Eye (tissue), 1 donor: ENCODE measurements at regions not wholly inside any gene's neighbourhood (a gene's known extent, or its start where the extent isn't known, plus 50 kb on each side); places are given as distances from the start of the nearest gene placed in this dataset.

Experiments used
- DNase-seq: peaks from one replicate; pipeline ENCODE4 v3.0.0-alpha.2; 2015

DNA sequence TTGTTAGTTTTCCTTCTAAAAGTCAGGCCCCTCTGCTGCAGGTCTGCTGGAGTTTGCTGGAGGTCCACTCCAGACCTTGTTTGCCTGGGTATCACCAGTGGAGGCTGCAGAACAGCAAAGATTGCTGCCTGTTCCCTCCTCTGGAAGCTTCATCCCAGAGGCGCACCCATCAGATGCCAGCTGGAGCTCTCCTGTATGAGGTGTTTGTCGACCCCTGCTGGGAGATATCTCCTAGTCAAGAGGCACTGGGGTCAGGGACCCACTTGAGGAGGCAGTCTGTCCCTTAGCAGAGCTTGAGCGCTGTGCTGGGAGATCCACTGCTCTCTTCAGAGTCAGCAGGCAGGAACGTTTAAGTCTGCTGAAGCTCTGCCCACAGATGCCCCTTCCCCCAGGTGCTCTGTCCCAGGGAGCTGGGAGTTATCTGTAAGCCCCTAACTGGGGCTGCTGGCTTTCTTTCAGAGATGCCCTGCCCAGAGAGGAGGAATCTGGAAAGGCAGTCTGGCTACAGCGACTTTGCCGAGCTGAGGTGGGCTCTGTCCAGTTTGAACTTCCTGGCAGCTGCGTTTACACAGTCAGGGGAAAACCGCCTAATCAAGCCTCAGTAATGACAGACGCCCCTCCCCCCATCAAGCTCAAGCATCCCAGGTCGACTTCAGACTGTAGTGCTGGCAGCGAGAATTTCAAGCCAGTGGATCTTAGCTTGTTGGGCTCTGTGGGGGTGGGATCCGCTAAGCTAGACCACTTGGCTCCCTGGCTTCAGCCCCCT is 49.9 kb upstream of the PGBD5 start:
- peak; percentile 41 for DNase-seq
